ENCODE measurements at regions not wholly inside any gene's neighbourhood (a gene's known extent, or its start where the extent isn't known, plus 50 kb on each side); places are given as distances from the start of the nearest gene placed in this dataset.

GRCh38 chr14:61870163-61870562, 107.9 kb downstream of the SNAPC1 start:
- H3K27me3 Mint-ChIP-seq (ENCODE audit: low read depth in 2 of 2): peaks cover 25 to 70% of the 10 kb centered on the region in 2 donors
- H3K9me3 ChIP-seq (ENCODE audit: control insufficient read depth, insufficient read depth, low read length): peaks cover 3% of the 10 kb centered on the region
- no peak overlapping the region for H3K27ac ChIP-seq (ENCODE audit: low read length)
- H3K27me3 ChIP-seq (ENCODE audit: control insufficient read depth, insufficient read depth, low read length): peaks cover 9% of the 10 kb centered on the region
- TF ChIP-seq CTCF (IDR thresholded peaks at IDR 0.05): no peak
- no peaks in the 10 kb centered on the region for H3K4me1 ChIP-seq (ENCODE audit: control insufficient read depth, insufficient read depth, low read length)
- no peaks in the 10 kb centered on the region for H3K36me3 ChIP-seq (ENCODE audit: control insufficient read depth, insufficient read depth, low read length)
- ATAC-seq: no peak
- H3K27ac Mint-ChIP-seq: no peak overlapping the region
- intact Hi-C loops (cut with micrococcal nuclease): no loop called here
- H3K4me3 Mint-ChIP-seq: no peak overlapping the region
- H3K36me3 Mint-ChIP-seq: peaks cover 13% of the 10 kb centered on the region
- DNase-seq: no peak
- peaks cover 3 to 5% of the 10 kb centered on the region in 2 donors for H3K9me3 Mint-ChIP-seq
- WGBS (ENCODE audit: insufficient coverage): 100% methylated on average over 1 of the region's 1 CpG
- no peak overlapping the region for H3K4me3 ChIP-seq (ENCODE audit: low read length)
- H3K4me1 Mint-ChIP-seq: peaks cover 0 to 4% of the 10 kb centered on the region in 2 donors

DNA sequence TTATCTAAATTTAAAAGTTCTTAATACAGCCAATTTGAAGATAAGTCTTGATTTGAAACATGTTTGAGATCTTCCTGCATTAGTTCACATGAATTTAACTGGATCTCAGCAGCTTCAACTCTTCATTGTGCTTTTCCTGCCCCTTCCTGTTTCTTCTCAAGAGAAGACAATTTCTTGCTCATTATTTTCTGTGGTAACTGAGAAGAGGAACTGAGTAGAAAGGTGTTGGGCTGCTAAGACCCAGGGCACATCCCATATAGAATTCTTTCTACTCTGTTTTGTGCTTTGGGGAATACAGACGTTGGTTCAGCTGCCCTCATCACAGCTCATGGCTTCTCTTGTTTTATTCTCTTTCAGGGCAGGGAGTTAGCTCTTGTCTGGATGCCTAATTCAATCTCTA, 110.2 kb downstream of the SNAPC1 start:
- H3K9me3 Mint-ChIP-seq: peaks cover 3 to 5% of the 10 kb centered on the region in 2 donors
- no peaks in the 10 kb centered on the region for H3K4me1 Mint-ChIP-seq
- H3K27ac Mint-ChIP-seq: no peak overlapping the region
- Histone ChIP-seq H3K27ac (ENCODE audit: low read length) (no peak overlapping the region), H3K4me1 (ENCODE audit: control insufficient read depth, insufficient read depth, low read length) (no peaks in the 10 kb centered on the region), H3K4me3 (ENCODE audit: low read length) (no peak overlapping the region), H3K9me3 (ENCODE audit: control insufficient read depth, insufficient read depth, low read length) (peaks cover 3% of the 10 kb centered on the region), H3K36me3 (ENCODE audit: control insufficient read depth, insufficient read depth, low read length) (no peaks in the 10 kb centered on the region), H3K27me3 (ENCODE audit: control insufficient read depth, insufficient read depth, low read length) (peaks cover 9% of the 10 kb centered on the region)
- TF ChIP-seq CTCF (IDR thresholded peaks at IDR 0.05): no peak
- H3K4me3 Mint-ChIP-seq: no peak overlapping the region
- intact Hi-C loops (cut with micrococcal nuclease): no loop called here
- WGBS (ENCODE audit: insufficient coverage): 0% methylated on average over 1 of the region's 1 CpG
- H3K27me3 Mint-ChIP-seq (ENCODE audit: low read depth in 2 of 2): peaks cover 36 to 86% of the 10 kb centered on the region in 2 donors
- no peak for ATAC-seq
- no peak for DNase-seq
- H3K36me3 Mint-ChIP-seq: peaks cover 13% of the 10 kb centered on the region

GRCh38 chr14:61875483-61875882, 113.3 kb downstream of the SNAPC1 start:
- H3K27me3 Mint-ChIP-seq (ENCODE audit: low read depth in 2 of 2): peaks cover 53 to 83% of the 10 kb centered on the region in 2 donors
- ATAC-seq (no peak), DNase-seq (no peak)
- Histone ChIP-seq H3K9me3 (ENCODE audit: control insufficient read depth, insufficient read depth, low read length) (peaks cover 3% of the 10 kb centered on the region), H3K4me1 (ENCODE audit: control insufficient read depth, insufficient read depth, low read length) (no peaks in the 10 kb centered on the region), H3K36me3 (ENCODE audit: control insufficient read depth, insufficient read depth, low read length) (no peaks in the 10 kb centered on the region), H3K27me3 (ENCODE audit: control insufficient read depth, insufficient read depth, low read length) (peaks cover 10% of the 10 kb centered on the region), H3K27ac (ENCODE audit: low read length) (no peak overlapping the region), H3K4me3 (ENCODE audit: low read length) (no peak overlapping the region)
- H3K27ac Mint-ChIP-seq: no peak overlapping the region
- H3K9me3 Mint-ChIP-seq: peaks cover 0 to 3% of the 10 kb centered on the region in 2 donors
- no peak overlapping the region for H3K4me3 Mint-ChIP-seq
- 84% methylated on average over 1 of the region's 1 CpG for WGBS (ENCODE audit: insufficient coverage)
- intact Hi-C loops (cut with micrococcal nuclease): no loop called here
- TF ChIP-seq CTCF (IDR thresholded peaks at IDR 0.05): no peak
- peaks cover 7% of the 10 kb centered on the region for H3K36me3 Mint-ChIP-seq
- H3K4me1 Mint-ChIP-seq: no peaks in the 10 kb centered on the region

GRCh38 chr14:61876362-61877034, 114.3 kb downstream of the SNAPC1 start:
- peaks cover 60 to 81% of the 10 kb centered on the region in 2 donors for H3K27me3 Mint-ChIP-seq (ENCODE audit: low read depth in 2 of 2)
- no peak for DNase-seq
- H3K9me3 Mint-ChIP-seq: no peaks in the 10 kb centered on the region
- WGBS (ENCODE audit: insufficient coverage): 56% methylated on average over 8 of the region's 8 CpGs
- no peaks in the 10 kb centered on the region for H3K9me3 ChIP-seq (ENCODE audit: control insufficient read depth, insufficient read depth, low read length)
- no peaks in the 10 kb centered on the region for H3K36me3 Mint-ChIP-seq
- no peaks in the 10 kb centered on the region for H3K4me1 Mint-ChIP-seq
- no peak for ATAC-seq
- no peaks in the 10 kb centered on the region for H3K36me3 ChIP-seq (ENCODE audit: control insufficient read depth, insufficient read depth, low read length)
- no peak overlapping the region for H3K27ac Mint-ChIP-seq
- H3K4me3 Mint-ChIP-seq: no peak overlapping the region
- no peaks in the 10 kb centered on the region for H3K4me1 ChIP-seq (ENCODE audit: control insufficient read depth, insufficient read depth, low read length)
- intact Hi-C loops (cut with micrococcal nuclease): no loop called here
- H3K27ac ChIP-seq (ENCODE audit: low read length): no peak overlapping the region
- no peak for TF ChIP-seq CTCF (IDR thresholded peaks at IDR 0.05)
- H3K27me3 ChIP-seq (ENCODE audit: control insufficient read depth, insufficient read depth, low read length): peaks cover 8% of the 10 kb centered on the region
- no peak overlapping the region for H3K4me3 ChIP-seq (ENCODE audit: low read length)

All from natural killer cell (primary cell).